ENCODE measurements at regions not wholly inside any gene's neighbourhood (a gene's known extent, or its start where the extent isn't known, plus 50 kb on each side); places are given as distances from the start of the nearest gene placed in this dataset.

DNA sequence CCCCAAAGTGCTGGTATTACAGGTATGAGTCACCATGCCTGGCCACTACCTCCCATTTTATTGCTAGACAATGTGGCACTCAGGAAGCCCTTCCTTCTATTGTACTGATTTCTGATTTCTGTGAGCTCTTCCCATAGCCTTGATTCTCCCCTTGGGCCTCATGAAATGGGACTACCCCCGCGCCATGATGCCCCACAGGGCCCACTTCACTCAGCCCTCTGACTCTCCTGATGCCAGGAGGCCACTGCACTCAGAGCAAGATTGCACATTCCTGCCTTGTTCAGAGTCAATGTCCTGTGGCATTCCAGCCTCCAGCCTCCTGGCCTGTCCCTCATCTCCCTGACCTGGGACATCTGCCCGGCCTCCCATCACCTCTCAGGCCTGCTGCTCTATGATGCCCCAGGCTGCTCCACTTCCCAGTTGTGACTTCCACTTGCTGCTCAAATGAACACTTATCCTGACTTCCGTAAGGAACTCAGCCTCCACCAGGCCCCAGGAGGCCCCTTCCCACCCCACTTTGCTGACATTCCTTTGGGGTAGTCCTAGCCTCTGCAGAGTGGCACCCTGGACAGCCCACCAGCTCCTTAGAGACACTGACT, 66.6 kb upstream of the KSR1 start:
- H3K27me3 ChIP-seq (ENCODE audit: control insufficient read depth in 2 of 2, insufficient read depth in 1 of 2, low read length in 1 of 2) = no peaks in the 10 kb centered on the region
- no peak overlapping the region for H3K27ac ChIP-seq (ENCODE audit: low read depth in 1 of 2, low read length in 1 of 2)
- WGBS = 98% methylated on average over 4 of the region's 4 CpGs
- H3K9me3 ChIP-seq (ENCODE audit: control insufficient read depth in 2 of 2, insufficient read depth in 1 of 2, low read length in 1 of 2) = no peaks in the 10 kb centered on the region
- no peak for DNase-seq (ENCODE audit: low read depth in 6 of 9, low spot score in 9 of 9)
- H3K4me1 ChIP-seq (ENCODE audit: control insufficient read depth in 2 of 2, insufficient read depth in 2 of 2, low read length in 2 of 2) = no peaks in the 10 kb centered on the region
- H3K36me3 ChIP-seq (ENCODE audit: control insufficient read depth in 2 of 2, insufficient read depth in 2 of 2, low read length in 1 of 2) = no peaks in the 10 kb centered on the region
- no peak overlapping the region for H3K4me3 ChIP-seq (ENCODE audit: low read length in 2 of 2)

DNA sequence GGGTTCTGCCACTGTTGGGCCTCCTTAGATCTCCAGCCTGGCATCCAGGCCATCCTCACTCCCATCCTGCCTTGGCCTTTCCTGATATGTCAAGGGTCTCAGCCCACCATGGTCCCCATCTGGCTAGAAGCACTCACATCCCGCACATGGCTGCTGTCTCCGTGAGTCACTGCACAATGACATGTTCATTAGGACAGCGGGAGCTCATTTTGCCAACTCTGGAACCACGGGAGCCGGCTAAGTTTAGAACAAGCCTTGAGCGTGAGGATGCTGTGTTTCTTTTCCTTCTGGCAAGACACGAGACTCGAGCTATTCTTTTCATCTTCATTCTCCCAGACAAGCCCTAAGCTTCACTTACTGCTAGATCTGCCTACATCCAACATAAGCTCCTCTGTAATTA, 65.7 kb upstream of the KSR1 start:
- Histone ChIP-seq H3K4me1 (ENCODE audit: control insufficient read depth in 2 of 2, insufficient read depth in 2 of 2, low read length in 2 of 2) (no peaks in the 10 kb centered on the region), H3K4me3 (ENCODE audit: low read length in 2 of 2) (no peak overlapping the region), H3K9me3 (ENCODE audit: control insufficient read depth in 2 of 2, insufficient read depth in 1 of 2, low read length in 1 of 2) (no peaks in the 10 kb centered on the region), H3K36me3 (ENCODE audit: control insufficient read depth in 2 of 2, insufficient read depth in 2 of 2, low read length in 1 of 2) (no peaks in the 10 kb centered on the region), H3K27ac (ENCODE audit: low read depth in 1 of 2, low read length in 1 of 2) (no peak overlapping the region), H3K27me3 (ENCODE audit: control insufficient read depth in 2 of 2, insufficient read depth in 1 of 2, low read length in 1 of 2) (no peaks in the 10 kb centered on the region)
- DNase-seq (ENCODE audit: low read depth in 6 of 9, low spot score in 9 of 9) = no peak
- WGBS = 96% methylated on average over 8 of the region's 8 CpGs

- no peaks in the 10 kb centered on the region for H3K4me1 ChIP-seq (ENCODE audit: control insufficient read depth in 2 of 2, insufficient read depth in 2 of 2, low read length in 2 of 2)
- no peaks in the 10 kb centered on the region for H3K9me3 ChIP-seq (ENCODE audit: control insufficient read depth in 2 of 2, insufficient read depth in 1 of 2, low read length in 1 of 2)
- no peak overlapping the region for H3K4me3 ChIP-seq (ENCODE audit: low read length in 2 of 2)
- no peak for DNase-seq (ENCODE audit: low read depth in 6 of 9, low spot score in 9 of 9)
- H3K36me3 ChIP-seq (ENCODE audit: control insufficient read depth in 2 of 2, insufficient read depth in 2 of 2, low read length in 1 of 2) = no peaks in the 10 kb centered on the region
- H3K27me3 ChIP-seq (ENCODE audit: control insufficient read depth in 2 of 2, insufficient read depth in 1 of 2, low read length in 1 of 2) = no peaks in the 10 kb centered on the region
- H3K27ac ChIP-seq (ENCODE audit: low read depth in 1 of 2, low read length in 1 of 2) = no peak overlapping the region
- WGBS = 97% methylated on average over 1 of the region's 1 CpG
These were observed 64.8 kb upstream of the KSR1 start for GRCh38 chr17:27391427-27391826.

- WGBS = 98% methylated on average over 1 of the region's 1 CpG
- DNase-seq (ENCODE audit: low read depth in 6 of 9, low spot score in 9 of 9) = no peak
These were observed 60.2 kb upstream of the KSR1 start for GRCh38 chr17:27396045-27396444.

DNA sequence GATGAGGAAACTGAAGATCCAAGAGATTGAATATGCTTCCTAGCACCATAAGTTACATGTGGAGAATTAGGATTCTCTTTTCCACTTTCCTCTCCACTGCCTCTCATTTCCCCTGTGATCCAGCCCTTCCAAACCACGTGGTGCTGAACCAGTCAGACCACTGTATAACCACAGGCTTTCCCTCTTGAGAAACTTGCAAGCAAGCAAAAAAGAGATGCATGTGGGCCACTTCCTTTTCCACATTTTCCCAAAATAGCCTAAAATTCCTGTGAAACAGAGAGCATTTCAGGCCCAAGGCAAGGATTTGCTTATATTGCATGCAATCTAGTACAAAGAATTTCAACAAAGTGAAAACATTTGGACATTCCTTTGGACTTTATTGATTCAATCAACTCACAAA, 59.3 kb upstream of the KSR1 start:
- WGBS = 6% methylated on average over 1 of the region's 1 CpG
- DNase-seq (ENCODE audit: low read depth in 6 of 9, low spot score in 9 of 9) = no peak
- Histone ChIP-seq H3K27me3 (ENCODE audit: control insufficient read depth in 2 of 2, insufficient read depth in 1 of 2, low read length in 1 of 2) (no peaks in the 10 kb centered on the region), H3K27ac (ENCODE audit: low read depth in 1 of 2, low read length in 1 of 2) (no peak overlapping the region), H3K36me3 (ENCODE audit: control insufficient read depth in 2 of 2, insufficient read depth in 2 of 2, low read length in 1 of 2) (no peaks in the 10 kb centered on the region), H3K9me3 (ENCODE audit: control insufficient read depth in 2 of 2, insufficient read depth in 1 of 2, low read length in 1 of 2) (no peaks in the 10 kb centered on the region), H3K4me1 (ENCODE audit: control insufficient read depth in 2 of 2, insufficient read depth in 2 of 2, low read length in 2 of 2) (no peaks in the 10 kb centered on the region), H3K4me3 (ENCODE audit: low read length in 2 of 2) (no peak overlapping the region)

More at GRCh38 chr17:27396045-27396444, 60.2 kb upstream of the KSR1 start:
- no peaks in the 10 kb centered on the region for H3K9me3 ChIP-seq (ENCODE audit: control insufficient read depth in 2 of 2, insufficient read depth in 1 of 2, low read length in 1 of 2)
- H3K36me3 ChIP-seq (ENCODE audit: control insufficient read depth in 2 of 2, insufficient read depth in 2 of 2, low read length in 1 of 2) = no peaks in the 10 kb centered on the region
- no peak overlapping the region for H3K27ac ChIP-seq (ENCODE audit: low read depth in 1 of 2, low read length in 1 of 2)
- no peak overlapping the region for H3K4me3 ChIP-seq (ENCODE audit: low read length in 2 of 2)
- no peaks in the 10 kb centered on the region for H3K4me1 ChIP-seq (ENCODE audit: control insufficient read depth in 2 of 2, insufficient read depth in 2 of 2, low read length in 2 of 2)
- H3K27me3 ChIP-seq (ENCODE audit: control insufficient read depth in 2 of 2, insufficient read depth in 1 of 2, low read length in 1 of 2) = no peaks in the 10 kb centered on the region

DNA sequence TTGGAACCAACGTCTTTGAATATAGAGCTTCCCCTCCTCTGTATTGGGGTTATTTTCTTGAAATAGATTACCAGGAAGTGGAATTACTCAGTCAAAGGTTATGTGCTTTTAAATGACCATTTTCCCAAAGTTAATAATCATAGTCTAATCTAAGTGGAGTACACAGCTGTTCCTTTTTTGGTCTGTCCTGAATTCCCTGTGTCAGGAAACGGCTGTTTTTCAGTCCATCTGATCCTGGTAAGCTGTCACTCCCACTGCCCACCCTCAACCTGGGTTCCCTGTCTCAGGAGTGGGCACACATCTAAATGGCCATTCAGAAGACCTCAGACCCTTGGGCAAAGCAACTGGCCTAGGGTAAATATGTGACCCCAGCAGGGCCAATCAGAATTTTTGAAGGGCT, 57.6 kb upstream of the KSR1 start:
- Histone ChIP-seq H3K36me3 (ENCODE audit: control insufficient read depth in 2 of 2, insufficient read depth in 2 of 2, low read length in 1 of 2) (no peaks in the 10 kb centered on the region), H3K4me3 (ENCODE audit: low read length in 2 of 2) (no peak overlapping the region), H3K27me3 (ENCODE audit: control insufficient read depth in 2 of 2, insufficient read depth in 1 of 2, low read length in 1 of 2) (no peaks in the 10 kb centered on the region), H3K27ac (ENCODE audit: low read depth in 1 of 2, low read length in 1 of 2) (no peak overlapping the region), H3K9me3 (ENCODE audit: control insufficient read depth in 2 of 2, insufficient read depth in 1 of 2, low read length in 1 of 2) (no peaks in the 10 kb centered on the region), H3K4me1 (ENCODE audit: control insufficient read depth in 2 of 2, insufficient read depth in 2 of 2, low read length in 2 of 2) (no peaks in the 10 kb centered on the region)
- no peak for DNase-seq (ENCODE audit: low read depth in 6 of 9, low spot score in 9 of 9)
- 89% methylated on average over 2 of the region's 2 CpGs for WGBS

DNA sequence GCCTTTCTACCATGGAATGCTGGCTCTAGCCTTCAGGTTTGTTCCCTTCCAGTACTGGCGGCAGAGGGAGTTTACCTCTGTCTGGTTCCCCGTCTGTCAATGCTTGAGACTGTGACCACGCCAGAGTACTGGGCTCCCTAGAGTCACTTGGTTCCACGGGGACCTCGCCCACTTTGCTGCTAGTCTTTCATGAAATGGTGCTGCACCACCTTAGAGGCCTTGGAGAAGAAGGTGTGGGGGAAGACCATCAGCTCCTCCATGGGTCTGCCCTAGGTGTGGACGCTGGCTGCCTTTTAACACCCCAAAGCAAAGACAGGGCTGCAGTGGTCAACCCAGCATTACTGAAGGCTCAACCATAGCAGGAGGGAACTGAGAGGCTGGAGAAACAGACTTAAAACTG, 55.3 kb upstream of the KSR1 start:
- Histone ChIP-seq H3K27me3 (ENCODE audit: control insufficient read depth in 2 of 2, insufficient read depth in 1 of 2, low read length in 1 of 2) (no peaks in the 10 kb centered on the region), H3K27ac (ENCODE audit: low read depth in 1 of 2, low read length in 1 of 2) (no peak overlapping the region), H3K4me1 (ENCODE audit: control insufficient read depth in 2 of 2, insufficient read depth in 2 of 2, low read length in 2 of 2) (no peaks in the 10 kb centered on the region), H3K4me3 (ENCODE audit: low read length in 2 of 2) (no peak overlapping the region), H3K9me3 (ENCODE audit: control insufficient read depth in 2 of 2, insufficient read depth in 1 of 2, low read length in 1 of 2) (no peaks in the 10 kb centered on the region), H3K36me3 (ENCODE audit: control insufficient read depth in 2 of 2, insufficient read depth in 2 of 2, low read length in 1 of 2) (no peaks in the 10 kb centered on the region)
- DNase-seq (ENCODE audit: low read depth in 6 of 9, low spot score in 9 of 9) = no peak
- 96% methylated on average over 6 of the region's 6 CpGs for WGBS

DNA sequence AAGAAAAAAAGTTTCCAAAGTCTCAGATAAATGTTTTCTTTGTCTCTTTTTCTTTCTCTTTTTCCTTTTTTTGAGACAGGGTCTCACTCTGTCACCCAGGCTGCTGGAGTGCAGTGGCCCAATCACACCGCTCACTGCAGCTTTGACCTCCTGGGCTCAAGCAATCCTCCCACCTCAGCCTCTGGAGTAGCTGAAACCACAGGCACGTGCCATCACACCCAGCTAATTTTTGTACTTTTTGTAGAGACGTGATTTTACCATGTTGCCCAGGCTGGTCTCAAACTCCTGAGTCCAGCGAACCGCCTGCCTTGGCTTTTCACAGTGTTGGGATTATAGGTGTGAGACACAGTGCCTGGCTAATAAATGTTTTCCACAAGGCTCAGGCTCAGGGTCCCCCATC, 53.3 kb upstream of the KSR1 start:
- 97% methylated on average over 5 of the region's 5 CpGs for WGBS
- Histone ChIP-seq H3K27me3 (ENCODE audit: control insufficient read depth in 2 of 2, insufficient read depth in 1 of 2, low read length in 1 of 2) (no peaks in the 10 kb centered on the region), H3K4me3 (ENCODE audit: low read length in 2 of 2) (no peak overlapping the region), H3K4me1 (ENCODE audit: control insufficient read depth in 2 of 2, insufficient read depth in 2 of 2, low read length in 2 of 2) (no peaks in the 10 kb centered on the region), H3K9me3 (ENCODE audit: control insufficient read depth in 2 of 2, insufficient read depth in 1 of 2, low read length in 1 of 2) (no peaks in the 10 kb centered on the region), H3K36me3 (ENCODE audit: control insufficient read depth in 2 of 2, insufficient read depth in 2 of 2, low read length in 1 of 2) (no peaks in the 10 kb centered on the region), H3K27ac (ENCODE audit: low read depth in 1 of 2, low read length in 1 of 2) (no peak overlapping the region)
- no peak for DNase-seq (ENCODE audit: low read depth in 6 of 9, low spot score in 9 of 9)

DNA sequence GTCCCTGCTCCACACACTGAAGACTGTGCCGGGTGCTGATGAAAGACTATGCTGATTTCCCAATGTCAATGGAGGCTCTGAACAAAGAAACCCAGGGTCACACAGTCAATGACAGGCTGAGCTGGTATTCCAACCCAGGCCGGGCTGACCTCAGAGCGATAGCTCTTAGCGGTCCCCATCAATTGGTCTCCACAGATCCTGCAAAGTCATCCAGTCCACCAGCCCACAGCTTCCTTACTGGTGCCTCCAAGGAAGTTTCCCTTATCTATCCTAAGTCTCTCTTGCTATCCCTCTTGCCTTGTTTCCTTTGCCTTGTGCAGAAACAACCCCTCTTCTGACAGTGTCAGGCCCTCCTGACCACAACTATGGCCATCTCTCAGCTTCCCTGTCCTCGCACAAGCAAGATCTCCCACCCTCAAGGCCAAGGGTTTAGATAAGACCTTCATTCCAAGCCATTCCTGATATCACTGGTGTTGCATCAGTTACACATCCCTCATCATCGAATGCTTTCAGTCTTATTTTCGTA, 52.7 kb upstream of the KSR1 start:
- no peaks in the 10 kb centered on the region for H3K36me3 ChIP-seq (ENCODE audit: control insufficient read depth in 2 of 2, insufficient read depth in 2 of 2, low read length in 1 of 2)
- 98% methylated on average over 7 of the region's 7 CpGs for WGBS
- DNase-seq (ENCODE audit: low read depth in 6 of 9, low spot score in 9 of 9) = no peak
- H3K9me3 ChIP-seq (ENCODE audit: control insufficient read depth in 2 of 2, insufficient read depth in 1 of 2, low read length in 1 of 2) = no peaks in the 10 kb centered on the region
- H3K27me3 ChIP-seq (ENCODE audit: control insufficient read depth in 2 of 2, insufficient read depth in 1 of 2, low read length in 1 of 2) = no peaks in the 10 kb centered on the region
- H3K27ac ChIP-seq (ENCODE audit: low read depth in 1 of 2, low read length in 1 of 2) = no peak overlapping the region
- no peaks in the 10 kb centered on the region for H3K4me1 ChIP-seq (ENCODE audit: control insufficient read depth in 2 of 2, insufficient read depth in 2 of 2, low read length in 2 of 2)
- H3K4me3 ChIP-seq (ENCODE audit: low read length in 2 of 2) = no peak overlapping the region

DNA sequence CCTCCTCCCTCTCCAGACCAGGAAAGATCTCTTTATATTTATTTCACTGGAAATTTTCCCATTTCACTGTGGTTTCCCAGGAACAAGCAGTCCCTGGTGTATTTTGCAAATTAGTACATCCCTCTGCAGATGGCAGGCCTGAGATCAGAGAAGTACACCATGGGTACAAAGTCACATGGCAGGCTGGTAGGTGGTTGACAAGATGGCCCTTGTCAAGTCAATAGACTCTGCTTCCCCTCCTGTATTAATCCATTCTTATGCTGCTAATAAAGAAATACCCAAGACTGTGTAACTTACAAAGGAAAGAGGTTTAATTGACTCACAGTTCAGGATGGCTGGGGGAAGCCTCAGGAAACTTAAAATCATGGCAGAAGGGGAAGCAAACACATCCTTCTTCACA, 51.6 kb upstream of the KSR1 start:
- Histone ChIP-seq H3K27ac (ENCODE audit: low read depth in 1 of 2, low read length in 1 of 2) (no peak overlapping the region), H3K4me3 (ENCODE audit: low read length in 2 of 2) (no peak overlapping the region), H3K27me3 (ENCODE audit: control insufficient read depth in 2 of 2, insufficient read depth in 1 of 2, low read length in 1 of 2) (no peaks in the 10 kb centered on the region), H3K9me3 (ENCODE audit: control insufficient read depth in 2 of 2, insufficient read depth in 1 of 2, low read length in 1 of 2) (no peaks in the 10 kb centered on the region), H3K36me3 (ENCODE audit: control insufficient read depth in 2 of 2, insufficient read depth in 2 of 2, low read length in 1 of 2) (no peaks in the 10 kb centered on the region), H3K4me1 (ENCODE audit: control insufficient read depth in 2 of 2, insufficient read depth in 2 of 2, low read length in 2 of 2) (no peaks in the 10 kb centered on the region)
- no peak for DNase-seq (ENCODE audit: low read depth in 6 of 9, low spot score in 9 of 9)
